WERI-Rb-1 (cell line): ENCODE measurements at regions not wholly inside any gene's neighbourhood (a gene's known extent, or its start where the extent isn't known, plus 50 kb on each side); places are given as distances from the start of the nearest gene placed in this dataset.

Source experiments
- DNase-seq: peaks from one replicate; pipeline ENCODE4 v3.0.0-alpha.2; 2020
- H3K27ac ChIP-seq: fragments of 250-450 bp; sonication (Bioruptor Pico); 2 replicates; pipeline ENCODE4 v1.5.1; 2020; ENCODE audit warnings: mild to moderate bottlenecking, moderate library complexity
- H3K27me3 ChIP-seq: fragments of 250-450 bp; sonication (Bioruptor Pico); 2 replicates; pipeline ENCODE4 v1.5.1; 2021; ENCODE audit warnings: mild to moderate bottlenecking, low read depth, moderate library complexity; ENCODE audit not compliant: insufficient read depth, severe bottlenecking
- H3K36me3 ChIP-seq: fragments of 250-450 bp; sonication (Bioruptor Pico); 2 replicates; pipeline ENCODE4 v1.5.1; 2020; ENCODE audit warnings: mild to moderate bottlenecking, moderate library complexity
- H3K4me3 ChIP-seq: 2 replicates; pipeline ENCODE4 v1.5.1; 2011; ENCODE audit warnings: low read depth, mild to moderate bottlenecking, control low read depth, low read length
- H3K9me3 ChIP-seq: fragments of 250-450 bp; sonication (Bioruptor Pico); 2 replicates; pipeline ENCODE4 v1.5.1; 2021; ENCODE audit warnings: mild to moderate bottlenecking, moderate library complexity; ENCODE audit not compliant: severe bottlenecking
- CTCF ChIP-seq: IDR thresholded peaks from 2 replicates; pipeline ENCODE4 v1.5.1; 2011; ENCODE audit warnings: low read depth, mild to moderate bottlenecking, control low read depth, inconsistent platforms, low read length

GRCh38 chr5:120738568-120738967, 274.5 kb downstream of the PRR16 start:
- H3K36me3 ChIP-seq: no peaks in the 10 kb centered on the region
- H3K9me3 ChIP-seq: no peaks in the 10 kb centered on the region
- no peak overlapping the region for H3K4me3 ChIP-seq
- no peak for TF ChIP-seq CTCF
- H3K27me3 ChIP-seq: no peaks in the 10 kb centered on the region
- H3K27ac ChIP-seq: no peak overlapping the region
- DNase-seq: no peak

- Histone ChIP-seq H3K36me3 (no peaks in the 10 kb centered on the region), H3K27me3 (no peaks in the 10 kb centered on the region), H3K4me3 (no peak overlapping the region), H3K27ac (no peak overlapping the region), H3K9me3 (no peaks in the 10 kb centered on the region)
- TF ChIP-seq CTCF: no peak
- DNase-seq: no peak
These were observed 276.9 kb downstream of the PRR16 start for GRCh38 chr5:120740989-120741388.

- TF ChIP-seq CTCF: no peak
- Histone ChIP-seq H3K4me3 (no peak overlapping the region), H3K36me3 (no peaks in the 10 kb centered on the region), H3K27ac (no peak overlapping the region), H3K9me3 (no peaks in the 10 kb centered on the region), H3K27me3 (no peaks in the 10 kb centered on the region)
- no peak for DNase-seq
These were observed 284.4 kb downstream of the PRR16 start for GRCh38 chr5:120748474-120748873.

GRCh38 chr5:120749737-120750136, 285.6 kb downstream of the PRR16 start:
- no peak overlapping the region for H3K4me3 ChIP-seq
- H3K27ac ChIP-seq: no peak overlapping the region
- TF ChIP-seq CTCF: no peak
- no peak for DNase-seq
- H3K9me3 ChIP-seq: no peaks in the 10 kb centered on the region
- no peaks in the 10 kb centered on the region for H3K36me3 ChIP-seq
- H3K27me3 ChIP-seq: no peaks in the 10 kb centered on the region

GRCh38 chr5:120759587-120759986, 295.5 kb downstream of the PRR16 start:
- Histone ChIP-seq H3K27ac (no peak overlapping the region), H3K4me3 (no peak overlapping the region), H3K27me3 (no peaks in the 10 kb centered on the region), H3K9me3 (no peaks in the 10 kb centered on the region), H3K36me3 (no peaks in the 10 kb centered on the region)
- no peak for DNase-seq
- no peak for TF ChIP-seq CTCF

GRCh38 chr5:120761986-120762385, 297.9 kb downstream of the PRR16 start:
- H3K9me3 ChIP-seq: no peaks in the 10 kb centered on the region
- H3K27me3 ChIP-seq: no peaks in the 10 kb centered on the region

More at GRCh38 chr5:120761986-120762385, 297.9 kb downstream of the PRR16 start:
- H3K27ac ChIP-seq: no peak overlapping the region
- no peak for DNase-seq
- H3K4me3 ChIP-seq: no peak overlapping the region
- H3K36me3 ChIP-seq: no peaks in the 10 kb centered on the region
- TF ChIP-seq CTCF: no peak
